ENCODE measurements at regions not wholly inside any gene's neighbourhood (a gene's known extent, or its start where the extent isn't known, plus 50 kb on each side); places are given as distances from the start of the nearest gene placed in this dataset.
"Not testable (repeated sequence)": the region's sequence is repeated elsewhere in the genome, so short reads cannot be mapped to it uniquely, and the experiment has no call there.

- H3K9me3 Mint-ChIP-seq = peaks cover under 1 to 9% of the 10 kb centered on the region in 2 donors
- DNase-seq (ENCODE audit: low spot score in 2 of 2) = no peak
- ATAC-seq = no peak
- peaks cover 0 to 5% of the 10 kb centered on the region in 2 donors for H3K36me3 Mint-ChIP-seq
- no peak overlapping the region for H3K27ac Mint-ChIP-seq
These were observed 56.4 kb downstream of the FOXF2 start for GRCh38 chr6:1445650-1446330.

GRCh38 chr6:1449896-1450295 lies 60.5 kb downstream of the FOXF2 start:
- Mint-ChIP-seq H3K9me3 (peaks cover 11 to 12% of the 10 kb centered on the region in 2 donors), H3K36me3 (peaks cover 0 to 6% of the 10 kb centered on the region in 2 donors), H3K27ac (no peak overlapping the region)
- no peak for DNase-seq (ENCODE audit: low spot score in 2 of 2)
- no peak for ATAC-seq

- H3K27ac Mint-ChIP-seq = no peak overlapping the region
- H3K36me3 Mint-ChIP-seq = peaks cover 0 to 6% of the 10 kb centered on the region in 2 donors
- no peak for DNase-seq (ENCODE audit: low spot score in 2 of 2)
- ATAC-seq = no peak
- peaks cover 11 to 12% of the 10 kb centered on the region in 2 donors for H3K9me3 Mint-ChIP-seq
These were observed 63.6 kb downstream of the FOXF2 start for GRCh38 chr6:1453024-1453423.

DNA sequence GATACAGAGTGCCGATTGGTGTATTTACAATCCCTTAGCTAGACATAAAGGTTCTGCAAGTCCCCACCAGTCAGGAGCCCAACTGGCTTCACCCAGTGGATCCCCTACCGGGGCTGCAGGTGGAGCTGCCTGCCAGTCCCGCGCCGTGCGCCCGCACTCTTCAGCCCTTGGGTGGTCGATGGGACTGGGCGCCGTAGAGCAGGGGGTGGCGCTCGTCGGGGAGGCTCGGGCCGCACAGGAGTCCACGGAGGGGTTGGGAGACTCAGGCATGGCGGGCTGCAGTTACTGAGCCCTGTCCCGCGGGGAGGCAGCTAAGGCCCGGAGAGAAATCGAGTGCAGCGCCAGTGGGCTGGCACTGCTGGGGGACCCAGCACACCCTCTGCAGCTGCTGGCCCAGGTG lies 67.4 kb downstream of the FOXF2 start:
- not testable (repeated sequence) for H3K36me3 Mint-ChIP-seq; H3K9me3 Mint-ChIP-seq; H3K27ac Mint-ChIP-seq; ATAC-seq; DNase-seq (ENCODE audit: low spot score in 2 of 2)

GRCh38 chr6:1461207-1461606 lies 71.8 kb downstream of the FOXF2 start:
- Mint-ChIP-seq H3K27ac (no peak overlapping the region), H3K9me3 (no peaks in the 10 kb centered on the region), H3K36me3 (no peaks in the 10 kb centered on the region)
- ATAC-seq (no peak), DNase-seq (ENCODE audit: low spot score in 2 of 2) (no peak)

GRCh38 chr6:1461736-1462135 lies 72.4 kb downstream of the FOXF2 start:
- DNase-seq (ENCODE audit: low spot score in 2 of 2) (no peak), ATAC-seq (no peak)
- Mint-ChIP-seq H3K36me3 (no peaks in the 10 kb centered on the region), H3K27ac (no peak overlapping the region), H3K9me3 (no peaks in the 10 kb centered on the region)

DNA sequence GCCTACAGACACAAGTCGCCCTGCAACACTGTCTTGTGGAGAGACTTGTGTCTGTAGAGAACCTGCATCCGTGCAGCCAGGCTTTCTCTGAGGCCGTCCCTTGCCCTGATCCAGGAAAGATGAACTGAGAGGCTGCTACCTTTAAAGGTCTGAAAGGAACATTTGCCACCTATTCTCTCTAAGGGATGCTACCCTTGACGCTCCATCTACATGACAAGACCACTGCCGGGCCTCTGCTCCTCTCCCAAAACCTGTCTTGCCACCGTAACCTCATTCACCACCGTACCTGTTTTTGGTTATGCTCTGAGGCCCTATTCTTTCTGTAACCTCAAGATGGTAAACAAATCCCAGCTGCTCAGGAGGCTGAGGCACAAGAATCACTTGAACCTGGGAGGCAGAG lies 73.9 kb downstream of the FOXF2 start:
- no peak for DNase-seq (ENCODE audit: low spot score in 2 of 2)
- H3K9me3 Mint-ChIP-seq = no peaks in the 10 kb centered on the region
- no peak for ATAC-seq
- no peaks in the 10 kb centered on the region for H3K36me3 Mint-ChIP-seq
- no peak overlapping the region for H3K27ac Mint-ChIP-seq

DNA sequence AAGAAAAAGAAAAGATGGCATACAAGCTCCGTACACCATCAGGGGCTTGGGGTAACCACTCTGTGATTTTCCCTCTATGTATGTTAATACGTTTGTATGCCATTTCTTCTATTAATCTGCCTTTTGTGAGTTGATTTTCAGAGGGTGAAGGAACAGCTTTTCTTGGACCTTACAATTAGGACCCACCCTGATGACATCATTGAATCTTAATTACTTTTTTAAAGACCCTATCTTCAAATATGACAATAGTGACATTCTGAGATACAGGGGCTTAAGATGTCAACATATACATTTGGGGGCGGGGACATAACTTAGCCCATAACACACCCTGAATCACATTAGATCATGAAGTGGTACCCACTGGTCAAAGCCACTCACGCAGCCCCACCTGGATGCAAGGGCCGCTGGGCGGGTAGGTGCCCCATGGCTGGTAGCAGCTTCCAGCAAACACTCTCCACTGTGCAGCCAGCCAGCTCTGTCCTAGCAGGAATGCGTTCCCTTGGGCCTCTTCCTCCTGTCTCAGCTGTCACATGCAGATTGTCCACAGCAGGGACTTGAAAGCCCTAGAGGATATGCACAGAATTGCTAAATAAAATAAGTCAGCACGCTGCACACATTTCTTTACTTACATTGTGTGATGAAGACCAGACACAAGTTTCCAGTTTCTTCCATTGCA lies 74.5 kb downstream of the FOXF2 start:
- H3K27ac Mint-ChIP-seq = no peak overlapping the region
- H3K9me3 Mint-ChIP-seq = no peaks in the 10 kb centered on the region
- ATAC-seq (no peak), DNase-seq (ENCODE audit: low spot score in 2 of 2) (no peak)
- no peaks in the 10 kb centered on the region for H3K36me3 Mint-ChIP-seq

DNA sequence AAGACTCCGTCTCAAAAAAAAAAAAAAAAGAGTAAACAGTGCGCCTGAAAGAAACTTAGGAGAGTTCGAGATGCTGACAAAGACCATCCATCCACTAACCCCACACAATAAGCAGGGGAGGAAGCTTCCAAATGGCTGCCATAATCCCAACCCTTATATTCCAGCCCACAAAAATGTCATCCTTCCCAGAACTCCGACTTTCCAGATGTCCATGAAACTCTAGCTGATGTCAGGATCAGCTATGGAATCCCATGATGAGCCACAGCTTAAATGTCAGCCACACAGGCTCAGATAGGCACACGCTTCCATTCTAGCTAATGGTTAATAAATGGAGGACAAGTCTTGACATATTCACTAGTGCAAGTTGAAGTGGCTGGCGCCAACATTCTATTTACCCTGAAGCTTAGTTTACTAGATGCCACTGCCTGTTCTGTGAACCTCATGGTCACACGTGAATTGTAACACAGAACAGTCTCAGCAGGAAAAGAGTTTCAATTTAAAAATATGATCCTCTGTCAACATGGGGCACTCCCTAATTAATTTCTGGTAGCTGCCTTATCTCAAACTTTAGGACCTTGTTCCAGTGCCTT lies 75.5 kb downstream of the FOXF2 start:
- Mint-ChIP-seq H3K27ac (no peak overlapping the region), H3K9me3 (no peaks in the 10 kb centered on the region), H3K36me3 (no peaks in the 10 kb centered on the region)
- no peak for DNase-seq (ENCODE audit: low spot score in 2 of 2)
- no peak for ATAC-seq

DNA sequence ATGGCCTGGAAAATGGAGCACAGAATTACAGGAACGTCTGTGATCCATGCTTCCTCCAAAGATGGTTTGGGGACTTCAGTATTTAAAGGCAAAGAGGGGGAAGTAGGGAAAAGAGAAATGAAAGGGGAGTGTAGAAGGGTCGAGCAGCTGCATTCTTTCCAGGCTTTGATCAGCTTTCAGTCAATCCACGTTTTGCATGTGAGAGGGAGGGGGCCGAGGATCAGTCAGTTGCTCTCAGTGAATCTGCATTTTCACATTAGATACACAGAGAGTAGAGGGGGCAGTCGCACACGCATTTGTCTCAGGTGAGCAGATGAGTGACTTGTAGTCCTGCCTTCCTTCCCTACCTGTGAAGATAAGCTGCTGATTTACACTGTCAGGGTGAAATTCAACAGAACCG lies 78.8 kb downstream of the FOXF2 start:
- H3K27ac Mint-ChIP-seq = no peak overlapping the region
- ATAC-seq = no peak
- no peak for DNase-seq (ENCODE audit: low spot score in 2 of 2)
- no peaks in the 10 kb centered on the region for H3K36me3 Mint-ChIP-seq
- H3K9me3 Mint-ChIP-seq = no peaks in the 10 kb centered on the region

DNA sequence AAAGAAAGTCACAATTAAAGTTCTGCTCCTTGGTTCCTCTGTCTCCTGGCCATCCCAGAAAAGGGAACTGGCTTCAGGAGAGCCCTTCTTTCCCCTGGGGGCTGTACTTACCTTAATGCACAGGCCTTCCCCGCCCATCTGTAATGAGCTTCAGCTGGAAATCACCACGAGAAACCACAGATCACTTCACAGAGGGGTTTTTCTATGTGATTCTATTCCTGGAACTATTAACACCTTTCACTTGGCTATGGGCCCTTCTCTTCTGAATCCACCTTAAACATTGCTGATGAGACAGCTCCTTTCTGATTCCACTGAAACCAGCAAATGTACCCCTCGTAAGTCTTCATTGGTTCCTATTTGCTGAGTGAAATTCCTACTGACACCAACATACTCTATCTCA lies 80.7 kb downstream of the FOXF2 start:
- no peaks in the 10 kb centered on the region for H3K9me3 Mint-ChIP-seq
- no peak for DNase-seq (ENCODE audit: low spot score in 2 of 2)
- no peak for ATAC-seq
- H3K36me3 Mint-ChIP-seq = no peaks in the 10 kb centered on the region
- no peak overlapping the region for H3K27ac Mint-ChIP-seq

DNA sequence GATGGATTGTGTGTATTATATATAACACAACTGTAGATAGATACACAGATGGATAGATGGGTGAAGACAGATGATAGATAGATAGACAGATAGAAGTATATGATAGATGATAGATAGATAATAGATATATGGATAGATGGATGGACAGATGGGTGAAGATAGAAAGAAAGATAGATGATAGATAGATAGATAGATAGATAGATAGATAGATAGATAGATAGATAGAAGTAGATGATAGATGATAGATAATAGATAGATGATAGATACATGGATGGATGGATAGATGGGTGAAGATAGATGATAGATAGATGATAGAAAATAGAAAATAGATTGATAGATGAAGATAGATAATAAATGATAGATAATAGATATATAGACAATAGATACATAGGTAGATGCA lies 83.3 kb downstream of the FOXF2 start:
- H3K9me3 Mint-ChIP-seq = peaks cover under 1 to 1% of the 10 kb centered on the region in 2 donors
- H3K36me3 Mint-ChIP-seq = no peaks in the 10 kb centered on the region
- no peak overlapping the region for H3K27ac Mint-ChIP-seq
- DNase-seq (ENCODE audit: low spot score in 2 of 2) (no peak), ATAC-seq (no peak)

DNA sequence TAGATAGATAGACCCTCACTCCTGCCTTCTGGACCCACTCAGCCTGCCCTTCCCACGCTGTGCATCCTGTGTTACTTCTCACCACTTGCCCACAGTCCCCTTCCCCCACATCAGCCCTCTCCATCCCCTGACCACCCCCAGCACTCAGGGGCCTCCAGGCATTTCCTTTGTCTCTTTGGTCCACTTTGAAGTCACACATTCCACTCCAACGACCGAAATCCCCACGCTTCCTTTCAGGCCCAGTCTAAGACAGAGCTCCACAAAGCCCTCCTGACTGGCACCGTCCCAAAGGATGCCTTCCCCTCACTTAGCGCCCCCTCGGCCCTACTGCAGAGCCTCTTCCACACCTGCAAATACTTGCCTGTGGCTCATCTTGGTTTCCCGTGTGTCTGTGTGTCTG lies 83.8 kb downstream of the FOXF2 start:
- DNase-seq (ENCODE audit: low spot score in 2 of 2) = no peak
- Mint-ChIP-seq H3K36me3 (no peaks in the 10 kb centered on the region), H3K27ac (no peak overlapping the region), H3K9me3 (peaks cover 4% of the 10 kb centered on the region in 2 donors)
- no peak for ATAC-seq

GRCh38 chr6:1473598-1473997 lies 84.2 kb downstream of the FOXF2 start:
- Mint-ChIP-seq H3K27ac (no peak overlapping the region), H3K36me3 (no peaks in the 10 kb centered on the region), H3K9me3 (peaks cover 4 to 8% of the 10 kb centered on the region in 2 donors)
- no peak for DNase-seq (ENCODE audit: low spot score in 2 of 2)
- ATAC-seq = no peak

DNA sequence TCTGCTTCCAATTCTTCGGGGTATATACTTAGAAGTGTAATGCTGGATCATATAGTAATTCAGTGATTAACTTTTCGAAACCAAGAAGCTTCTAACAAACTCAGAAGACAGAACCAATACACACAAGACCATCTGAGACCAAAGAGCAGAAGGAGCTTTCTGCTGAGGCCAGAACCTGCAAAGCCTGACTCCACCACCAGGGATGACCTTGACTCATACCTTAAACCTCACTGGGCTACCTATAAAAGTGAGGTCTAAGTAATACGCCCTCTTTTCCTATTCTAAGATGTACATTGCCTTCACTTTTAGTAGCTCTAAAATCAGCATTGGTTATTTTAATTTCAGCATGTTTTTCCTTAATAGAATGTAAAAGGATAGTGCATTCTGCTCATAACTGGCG lies 84.8 kb downstream of the FOXF2 start:
- no peaks in the 10 kb centered on the region for H3K36me3 Mint-ChIP-seq
- no peak for ATAC-seq
- peaks cover 4 to 9% of the 10 kb centered on the region in 2 donors for H3K9me3 Mint-ChIP-seq
- no peak for DNase-seq (ENCODE audit: low spot score in 2 of 2)
- no peak overlapping the region for H3K27ac Mint-ChIP-seq

DNA sequence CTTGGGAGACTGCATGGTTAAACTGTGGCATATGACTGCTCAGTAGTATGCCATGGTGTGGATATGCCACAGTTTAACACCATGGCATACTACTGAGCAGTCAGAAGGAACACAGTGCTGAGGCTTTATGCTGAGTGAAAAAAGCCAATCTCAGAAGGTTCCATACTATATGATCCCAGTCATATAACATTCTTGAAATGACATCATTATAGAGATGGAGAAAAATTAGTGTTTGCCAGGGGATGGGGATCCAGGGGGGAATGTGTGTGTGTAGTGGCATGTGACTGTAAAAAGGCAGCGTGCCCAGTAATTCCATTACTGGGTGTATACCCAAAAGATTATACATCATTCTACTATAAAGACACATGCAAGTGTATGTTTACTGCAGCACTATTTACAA lies 85.8 kb downstream of the FOXF2 start:
- H3K9me3 Mint-ChIP-seq = peaks cover 4 to 9% of the 10 kb centered on the region in 2 donors
- ATAC-seq (peak in 1 of 2 donors; percentile 72), DNase-seq (ENCODE audit: low spot score in 2 of 2) (no peak)
- no peaks in the 10 kb centered on the region for H3K36me3 Mint-ChIP-seq
- no peak overlapping the region for H3K27ac Mint-ChIP-seq

- H3K36me3 Mint-ChIP-seq = no peaks in the 10 kb centered on the region
- DNase-seq (ENCODE audit: low spot score in 2 of 2) (no peak), ATAC-seq (no peak)
- peak overlapping the region in 1 of 2 donors; percentile 39 for H3K27ac Mint-ChIP-seq
- H3K9me3 Mint-ChIP-seq = peaks cover 4 to 9% of the 10 kb centered on the region in 2 donors
These were observed 88.2 kb downstream of the FOXF2 start for GRCh38 chr6:1477432-1478090.
